ENCODE measurements at regions not wholly inside any gene's neighbourhood (a gene's known extent, or its start where the extent isn't known, plus 50 kb on each side); places are given as distances from the start of the nearest gene placed in this dataset.

DNA sequence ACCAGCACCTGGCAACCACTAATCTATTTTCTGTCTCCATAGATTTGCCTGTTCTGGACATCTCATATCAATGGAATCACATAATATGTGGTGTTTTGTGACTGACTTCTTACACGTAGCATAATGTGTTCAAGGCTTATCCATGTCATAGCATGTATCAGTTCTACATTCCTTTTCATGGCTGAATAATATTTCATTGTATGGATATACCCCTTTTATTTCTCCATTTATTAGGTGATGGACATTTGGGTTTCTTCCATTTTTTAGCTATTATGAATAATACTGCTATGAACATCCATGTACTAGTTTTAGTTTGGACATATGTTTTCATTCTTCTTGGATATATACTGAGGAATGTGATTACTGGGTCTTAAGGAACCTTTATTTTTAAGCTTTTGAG lies 78.0 kb upstream of the OLIG2 start:
- no peaks in the 10 kb centered on the region for H3F3A ChIP-seq (ENCODE audit: insufficient read depth, low read length)
- no peak overlapping the region for H3K4me2 ChIP-seq (ENCODE audit: low read length)
- TF ChIP-seq, protein P1, sequence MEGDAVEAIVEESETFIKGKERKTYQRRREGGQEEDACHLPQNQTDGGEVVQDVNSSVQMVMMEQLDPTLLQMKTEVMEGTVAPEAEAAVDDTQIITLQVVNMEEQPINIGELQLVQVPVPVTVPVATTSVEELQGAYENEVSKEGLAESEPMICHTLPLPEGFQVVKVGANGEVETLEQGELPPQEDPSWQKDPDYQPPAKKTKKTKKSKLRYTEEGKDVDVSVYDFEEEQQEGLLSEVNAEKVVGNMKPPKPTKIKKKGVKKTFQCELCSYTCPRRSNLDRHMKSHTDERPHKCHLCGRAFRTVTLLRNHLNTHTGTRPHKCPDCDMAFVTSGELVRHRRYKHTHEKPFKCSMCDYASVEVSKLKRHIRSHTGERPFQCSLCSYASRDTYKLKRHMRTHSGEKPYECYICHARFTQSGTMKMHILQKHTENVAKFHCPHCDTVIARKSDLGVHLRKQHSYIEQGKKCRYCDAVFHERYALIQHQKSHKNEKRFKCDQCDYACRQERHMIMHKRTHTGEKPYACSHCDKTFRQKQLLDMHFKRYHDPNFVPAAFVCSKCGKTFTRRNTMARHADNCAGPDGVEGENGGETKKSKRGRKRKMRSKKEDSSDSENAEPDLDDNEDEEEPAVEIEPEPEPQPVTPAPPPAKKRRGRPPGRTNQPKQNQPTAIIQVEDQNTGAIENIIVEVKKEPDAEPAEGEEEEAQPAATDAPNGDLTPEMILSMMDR (IDR thresholded peaks at IDR 0.05; ENCODE audit: low read length): no peak
- no peak for TF ChIP-seq EZH2 (IDR thresholded peaks at IDR 0.05; ENCODE audit: borderline replicate concordance, low read length)

DNA sequence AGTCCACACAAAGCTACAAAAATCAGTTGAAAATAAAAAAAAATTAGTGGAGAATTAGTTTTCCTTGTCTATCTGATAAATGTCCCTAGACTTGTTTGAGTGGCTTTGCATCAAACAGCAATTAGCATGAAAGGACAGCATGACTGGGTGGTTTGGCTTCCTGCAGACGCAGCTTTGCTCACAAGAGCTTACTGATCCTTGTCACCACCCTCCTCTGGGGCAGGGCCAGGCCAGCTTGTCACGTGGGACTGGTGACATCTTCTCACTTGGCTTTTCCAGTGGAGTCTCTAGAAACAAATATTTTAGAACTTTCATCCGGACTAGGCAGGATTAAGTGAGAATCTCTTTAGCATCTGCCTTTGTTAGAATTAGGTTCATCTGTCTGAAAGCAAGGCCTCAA lies 76.0 kb upstream of the OLIG2 start:
- Histone ChIP-seq H3K79me2 (ENCODE audit: insufficient read depth, low read length) (no peaks in the 10 kb centered on the region), H3K9me3 (ENCODE audit: low read length) (no peaks in the 10 kb centered on the region), H3K4me3 (ENCODE audit: low read depth, low read length, poor library complexity, severe bottlenecking) (no peak overlapping the region), H3K4me2 (ENCODE audit: low read length) (no peak overlapping the region), H2AFZ (ENCODE audit: low read length) (no peak overlapping the region), H4K20me1 (ENCODE audit: insufficient read depth, low read length) (no peaks in the 10 kb centered on the region), H3K9ac (ENCODE audit: low read length) (no peak overlapping the region), H3K9me2 (ENCODE audit: low read depth, low read length) (no peaks in the 10 kb centered on the region), H3K36me3 (ENCODE audit: insufficient read depth, low read length) (no peaks in the 10 kb centered on the region), H3F3A (ENCODE audit: insufficient read depth, low read length) (no peaks in the 10 kb centered on the region), H3K4me1 (ENCODE audit: insufficient read depth, low read length, severe bottlenecking) (no peaks in the 10 kb centered on the region), H3K27ac (ENCODE audit: low read depth, low read length, poor library complexity, severe bottlenecking) (no peak overlapping the region), H3K27me3 (ENCODE audit: insufficient read depth, low read length) (no peaks in the 10 kb centered on the region; the same call in 1 of the 2 replicates)
- TF ChIP-seq EZH2 (IDR thresholded peaks at IDR 0.05; ENCODE audit: borderline replicate concordance, low read length): no peak
- TF ChIP-seq, protein P1 (IDR thresholded peaks at IDR 0.05; ENCODE audit: low read length): no peak

More for the DNA sequence above, 78.0 kb upstream of the OLIG2 start:
- H3K4me3 ChIP-seq (ENCODE audit: low read depth, low read length, poor library complexity, severe bottlenecking): no peak overlapping the region
- no peaks in the 10 kb centered on the region; the same call in 1 of the 2 replicates for H3K27me3 ChIP-seq (ENCODE audit: insufficient read depth, low read length)
- H3K9me2 ChIP-seq (ENCODE audit: low read depth, low read length): no peaks in the 10 kb centered on the region
- H3K9me3 ChIP-seq (ENCODE audit: low read length): no peaks in the 10 kb centered on the region
- no peak overlapping the region for H2AFZ ChIP-seq (ENCODE audit: low read length)
- H4K20me1 ChIP-seq (ENCODE audit: insufficient read depth, low read length): no peaks in the 10 kb centered on the region
- no peak overlapping the region for H3K27ac ChIP-seq (ENCODE audit: low read depth, low read length, poor library complexity, severe bottlenecking)
- no peak overlapping the region for H3K9ac ChIP-seq (ENCODE audit: low read length)
- H3K79me2 ChIP-seq (ENCODE audit: insufficient read depth, low read length): no peaks in the 10 kb centered on the region
- no peaks in the 10 kb centered on the region for H3K4me1 ChIP-seq (ENCODE audit: insufficient read depth, low read length, severe bottlenecking)
- H3K36me3 ChIP-seq (ENCODE audit: insufficient read depth, low read length): no peaks in the 10 kb centered on the region

DNA sequence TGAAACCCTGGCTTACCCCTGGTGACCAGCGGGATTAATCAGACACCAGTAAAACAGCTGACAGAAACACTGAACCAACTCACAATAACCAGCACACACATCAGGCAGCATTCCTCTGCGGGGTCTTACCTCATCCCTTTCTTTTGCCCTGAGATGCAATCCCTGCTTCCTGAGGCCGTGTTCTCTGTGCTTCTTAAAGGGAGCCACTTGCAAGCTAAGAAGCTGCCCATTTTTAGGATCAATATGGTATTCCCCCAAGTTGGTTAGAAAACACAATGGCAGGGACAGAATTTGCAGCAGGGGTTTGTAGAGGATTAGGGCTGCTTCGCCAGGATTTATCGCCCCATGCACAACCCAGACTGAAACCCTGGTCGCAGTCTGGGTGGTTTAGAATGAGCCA lies 74.7 kb upstream of the OLIG2 start:
- H3K9me2 ChIP-seq (ENCODE audit: low read depth, low read length): no peaks in the 10 kb centered on the region
- H3K27ac ChIP-seq (ENCODE audit: low read depth, low read length, poor library complexity, severe bottlenecking): no peak overlapping the region
- no peak overlapping the region for H3K9ac ChIP-seq (ENCODE audit: low read length)
- H3K9me3 ChIP-seq (ENCODE audit: low read length): no peaks in the 10 kb centered on the region
- H3K27me3 ChIP-seq (ENCODE audit: insufficient read depth, low read length): no peaks in the 10 kb centered on the region; the same call in 1 of the 2 replicates
- no peaks in the 10 kb centered on the region for H4K20me1 ChIP-seq (ENCODE audit: insufficient read depth, low read length)
- no peak for TF ChIP-seq EZH2 (IDR thresholded peaks at IDR 0.05; ENCODE audit: borderline replicate concordance, low read length)
- TF ChIP-seq, protein P1 (IDR thresholded peaks at IDR 0.05; ENCODE audit: low read length): no peak
- H3K4me3 ChIP-seq (ENCODE audit: low read depth, low read length, poor library complexity, severe bottlenecking): no peak overlapping the region
- no peak overlapping the region for H2AFZ ChIP-seq (ENCODE audit: low read length)
- H3K4me1 ChIP-seq (ENCODE audit: insufficient read depth, low read length, severe bottlenecking): no peaks in the 10 kb centered on the region
- H3K79me2 ChIP-seq (ENCODE audit: insufficient read depth, low read length): no peaks in the 10 kb centered on the region
- H3F3A ChIP-seq (ENCODE audit: insufficient read depth, low read length): no peaks in the 10 kb centered on the region
- no peak overlapping the region for H3K4me2 ChIP-seq (ENCODE audit: low read length)
- no peaks in the 10 kb centered on the region for H3K36me3 ChIP-seq (ENCODE audit: insufficient read depth, low read length)

All from OCI-LY1 (cell line).